DND-41 (cell line): ENCODE measurements at regions not wholly inside any gene's neighbourhood (a gene's known extent, or its start where the extent isn't known, plus 50 kb on each side); places are given as distances from the start of the nearest gene placed in this dataset.

Source experiments
- ATAC-seq: fragments of 200-7000 bp; cut with Tn5 transposase; 3 replicates; pipeline ENCODE4 v1.9.1; 2021; ENCODE audit warnings: low read depth; ENCODE audit not compliant: insufficient read depth
- DNase-seq: peaks from one replicate; pipeline ENCODE4 v3.0.0-alpha.2; 2020
- H2AFZ ChIP-seq: 2 replicates; pipeline ENCODE4 v1.6.0; 2012; ENCODE audit warnings: low read depth, low read length
- H3K27ac ChIP-seq: 2 replicates; pipeline ENCODE4 v1.5.1; 2012; ENCODE audit warnings: low read length, inconsistent platforms
- H3K27me3 ChIP-seq: fragments of 200-600 bp; sonication (generic); 2 replicates; pipeline ENCODE4 v1.6.0; 2012; ENCODE audit warnings: low read length, mild to moderate bottlenecking, inconsistent platforms; ENCODE audit not compliant: insufficient read depth, poor library complexity
- H3K36me3 ChIP-seq: 2 replicates; pipeline ENCODE4 v1.5.1; 2012; ENCODE audit warnings: low read length, inconsistent platforms; ENCODE audit not compliant: insufficient read depth
- H3K4me1 ChIP-seq: 2 replicates; pipeline ENCODE4 v1.5.1; 2012; ENCODE audit warnings: mild to moderate bottlenecking, low read length; ENCODE audit not compliant: insufficient read depth
- H3K4me2 ChIP-seq: 2 replicates; pipeline ENCODE4 v1.6.0; 2012; ENCODE audit warnings: mild to moderate bottlenecking, moderate library complexity, low read length, inconsistent platforms; ENCODE audit not compliant: insufficient read depth
- H3K4me3 ChIP-seq, 2 experiments: fragments of 200-600 bp in 1 of 2; shearing (Covaris generic) in 1 of 2; 2 replicates each; pipeline ENCODE4 v1.5.1; 2012 to 2016; ENCODE audit warnings: inconsistent platforms in 2 of 2, low read length in 2 of 2, mild to moderate bottlenecking in 2 of 2, low read depth in 1 of 2, moderate library complexity in 1 of 2
- H3K79me2 ChIP-seq: 2 replicates; pipeline ENCODE4 v1.6.0; 2012; ENCODE audit warnings: low read length, inconsistent platforms; ENCODE audit not compliant: insufficient read depth
- H3K9ac ChIP-seq: 2 replicates; pipeline ENCODE4 v1.6.0; 2012; ENCODE audit warnings: low read depth, mild to moderate bottlenecking, inconsistent platforms, low read length, moderate library complexity
- H3K9me3 ChIP-seq: 2 replicates; pipeline ENCODE4 v1.5.1; 2012; ENCODE audit warnings: low read length, moderate library complexity, mild to moderate bottlenecking, inconsistent platforms; ENCODE audit not compliant: insufficient read depth, severe bottlenecking
- H4K20me1 ChIP-seq: 2 replicates; pipeline ENCODE4 v1.6.0; 2012; ENCODE audit warnings: low read length; ENCODE audit not compliant: insufficient read depth
- EZH2 ChIP-seq: IDR thresholded peaks from 3 replicates; pipeline ENCODE4 v1.6.1; 2012; ENCODE audit warnings: borderline replicate concordance, low read depth, mild to moderate bottlenecking, moderate library complexity, low read length, inconsistent platforms; ENCODE audit not compliant: severe bottlenecking
- TF ChIP-seq, protein P1 (sequence below): IDR thresholded peaks from 2 replicates; pipeline ENCODE4 v1.5.1; 2012; ENCODE audit warnings: borderline replicate concordance, low read length, moderate library complexity, mild to moderate bottlenecking; ENCODE audit not compliant: poor library complexity, severe bottlenecking; ENCODE audit errors: extremely low read depth

DNA sequence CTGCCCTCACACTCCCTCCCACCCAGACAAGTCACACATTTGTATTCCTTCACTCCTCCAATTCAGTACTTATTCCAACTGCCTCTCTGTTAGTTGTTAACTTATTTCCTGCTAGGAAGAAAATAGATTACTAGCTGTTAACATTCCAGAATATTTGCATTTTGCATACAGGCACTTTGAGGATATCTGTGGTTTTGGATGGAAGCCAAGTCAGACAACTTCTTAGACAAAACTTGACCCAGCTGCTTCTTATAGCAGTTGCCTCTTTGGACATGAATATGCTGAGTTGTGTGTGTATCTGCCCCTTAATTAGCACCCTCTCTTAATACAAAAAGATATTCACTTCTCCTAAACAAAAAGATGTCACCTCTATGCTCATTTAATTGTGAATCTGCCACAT lies 1280.6 kb upstream of the ACO1 start:
- Histone ChIP-seq H3K27me3 (no peaks in the 10 kb centered on the region), H2AFZ (no peak overlapping the region), H3K9ac (no peak overlapping the region), H3K4me1 (no peaks in the 10 kb centered on the region), H3K9me3 (no peaks in the 10 kb centered on the region), H4K20me1 (no peaks in the 10 kb centered on the region), H3K4me2 (no peak overlapping the region), H3K36me3 (no peaks in the 10 kb centered on the region), H3K4me3 (no peak overlapping the region), H3K79me2 (no peaks in the 10 kb centered on the region), H3K27ac (no peak overlapping the region)
- DNase-seq, result no peak
- no peak for ATAC-seq
- TF ChIP-seq EZH2, result no peak
- TF ChIP-seq, protein P1, sequence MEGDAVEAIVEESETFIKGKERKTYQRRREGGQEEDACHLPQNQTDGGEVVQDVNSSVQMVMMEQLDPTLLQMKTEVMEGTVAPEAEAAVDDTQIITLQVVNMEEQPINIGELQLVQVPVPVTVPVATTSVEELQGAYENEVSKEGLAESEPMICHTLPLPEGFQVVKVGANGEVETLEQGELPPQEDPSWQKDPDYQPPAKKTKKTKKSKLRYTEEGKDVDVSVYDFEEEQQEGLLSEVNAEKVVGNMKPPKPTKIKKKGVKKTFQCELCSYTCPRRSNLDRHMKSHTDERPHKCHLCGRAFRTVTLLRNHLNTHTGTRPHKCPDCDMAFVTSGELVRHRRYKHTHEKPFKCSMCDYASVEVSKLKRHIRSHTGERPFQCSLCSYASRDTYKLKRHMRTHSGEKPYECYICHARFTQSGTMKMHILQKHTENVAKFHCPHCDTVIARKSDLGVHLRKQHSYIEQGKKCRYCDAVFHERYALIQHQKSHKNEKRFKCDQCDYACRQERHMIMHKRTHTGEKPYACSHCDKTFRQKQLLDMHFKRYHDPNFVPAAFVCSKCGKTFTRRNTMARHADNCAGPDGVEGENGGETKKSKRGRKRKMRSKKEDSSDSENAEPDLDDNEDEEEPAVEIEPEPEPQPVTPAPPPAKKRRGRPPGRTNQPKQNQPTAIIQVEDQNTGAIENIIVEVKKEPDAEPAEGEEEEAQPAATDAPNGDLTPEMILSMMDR, result no peak

DNA sequence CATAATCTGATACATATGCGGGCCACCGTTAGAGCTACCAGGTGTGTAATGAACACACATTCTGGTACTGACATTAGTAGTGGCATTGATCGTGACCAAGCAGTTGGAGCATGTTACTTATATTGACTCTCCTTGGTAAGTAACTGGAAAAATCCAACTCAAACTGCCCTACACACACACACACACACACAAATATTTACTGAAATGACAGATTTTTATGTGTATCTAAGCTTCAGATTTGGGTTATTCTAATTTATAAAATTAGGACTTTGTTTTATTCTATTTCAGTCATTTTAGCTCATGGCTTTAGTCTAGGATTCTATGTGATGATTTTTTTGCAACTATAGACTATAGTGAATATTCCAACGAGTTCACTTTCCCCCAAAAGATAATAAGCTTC lies 1280.2 kb upstream of the ACO1 start:
- no peak for TF ChIP-seq EZH2
- TF ChIP-seq, protein P1, result no peak
- ATAC-seq, result no peak
- Histone ChIP-seq H3K27ac (no peak overlapping the region), H3K4me3 (no peak overlapping the region), H3K9me3 (no peaks in the 10 kb centered on the region), H3K79me2 (no peaks in the 10 kb centered on the region), H2AFZ (no peak overlapping the region), H3K4me2 (no peak overlapping the region), H3K9ac (no peak overlapping the region), H3K27me3 (no peaks in the 10 kb centered on the region), H3K4me1 (no peaks in the 10 kb centered on the region), H3K36me3 (no peaks in the 10 kb centered on the region), H4K20me1 (no peaks in the 10 kb centered on the region)
- no peak for DNase-seq

DNA sequence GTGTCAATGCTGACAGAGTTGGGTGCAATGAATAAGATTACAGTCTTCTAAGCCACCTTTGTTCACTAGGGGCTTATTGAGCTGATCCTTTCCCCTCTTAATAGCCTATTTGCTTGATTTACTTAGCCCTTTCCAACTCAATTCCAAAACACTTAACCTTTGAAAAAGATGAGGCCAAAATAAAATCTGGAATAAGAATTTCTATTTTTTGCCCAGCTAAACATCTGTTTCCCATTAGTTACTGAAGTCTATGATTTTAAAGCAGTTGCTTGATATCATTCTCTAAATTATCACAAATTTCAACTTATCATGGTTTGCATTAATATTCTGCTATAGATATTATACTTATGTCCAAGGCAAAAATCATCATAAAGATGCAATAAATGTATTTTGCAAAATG lies 1272.0 kb upstream of the ACO1 start:
- H3K9me3 ChIP-seq, result no peaks in the 10 kb centered on the region
- no peak overlapping the region for H3K4me2 ChIP-seq
- H4K20me1 ChIP-seq, result no peaks in the 10 kb centered on the region
- no peaks in the 10 kb centered on the region for H3K4me1 ChIP-seq
- H3K27me3 ChIP-seq, result no peaks in the 10 kb centered on the region
- no peaks in the 10 kb centered on the region for H3K36me3 ChIP-seq
- no peak overlapping the region for H3K4me3 ChIP-seq
- TF ChIP-seq, protein P1, result no peak
- TF ChIP-seq EZH2, result no peak
- no peak overlapping the region for H2AFZ ChIP-seq
- H3K27ac ChIP-seq, result no peak overlapping the region
- no peaks in the 10 kb centered on the region for H3K79me2 ChIP-seq
- no peak for ATAC-seq
- DNase-seq, result no peak
- no peak overlapping the region for H3K9ac ChIP-seq

DNA sequence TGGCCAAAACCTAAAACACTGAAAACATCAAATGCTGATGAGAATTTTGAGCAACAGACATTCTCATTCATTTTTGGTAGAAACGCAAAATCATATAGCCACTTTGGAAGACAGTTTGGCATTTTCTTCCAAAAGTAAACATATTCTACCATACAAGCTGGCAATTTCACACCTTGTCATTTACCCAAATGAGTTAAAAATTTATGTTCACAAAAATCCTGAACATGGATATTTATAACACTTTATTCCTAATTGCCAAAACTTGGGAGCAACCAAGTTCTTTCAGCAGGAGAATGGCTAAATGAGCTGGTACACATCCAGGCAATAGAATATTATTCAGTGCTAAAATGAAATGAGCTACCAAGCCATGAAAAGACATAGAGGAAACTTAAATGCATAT lies 1270.1 kb upstream of the ACO1 start:
- Histone ChIP-seq H2AFZ (no peak overlapping the region), H3K9me3 (no peaks in the 10 kb centered on the region), H3K79me2 (no peaks in the 10 kb centered on the region), H3K4me3 (no peak overlapping the region), H3K27ac (no peak overlapping the region), H3K36me3 (no peaks in the 10 kb centered on the region), H4K20me1 (no peaks in the 10 kb centered on the region), H3K9ac (no peak overlapping the region), H3K4me2 (no peak overlapping the region), H3K4me1 (no peaks in the 10 kb centered on the region), H3K27me3 (no peaks in the 10 kb centered on the region)
- DNase-seq, result no peak
- no peak for ATAC-seq
- TF ChIP-seq, protein P1, result no peak
- no peak for TF ChIP-seq EZH2
